ENCODE measurements at regions not wholly inside any gene's neighbourhood (a gene's known extent, or its start where the extent isn't known, plus 50 kb on each side); places are given as distances from the start of the nearest gene placed in this dataset.

DNA sequence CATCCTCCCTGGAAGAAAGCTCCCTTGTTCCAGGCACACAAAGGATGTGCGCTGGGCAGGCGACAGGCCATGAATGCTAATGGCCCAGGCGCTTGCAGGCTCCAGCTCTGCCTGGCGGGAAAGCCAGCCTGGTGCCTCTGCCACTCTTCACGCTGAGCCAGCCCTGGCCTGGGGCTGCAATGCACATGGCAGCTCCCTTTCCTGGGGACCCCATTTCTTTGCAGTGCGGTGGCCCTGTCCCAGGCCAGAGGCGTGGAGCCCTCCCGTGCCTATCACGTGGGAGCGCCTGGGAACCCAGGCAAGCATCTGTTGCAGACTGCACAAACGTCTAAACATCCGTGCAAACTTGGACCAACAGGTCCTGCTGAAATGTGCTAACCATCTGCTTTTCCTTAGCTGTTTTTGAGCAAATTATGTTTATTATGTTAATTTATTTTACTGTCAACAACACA lies 152.1 kb upstream of the LYZL2 start:
- H3K23ac ChIP-seq (ENCODE audit: insufficient read length, low read depth, low read length) = no peak overlapping the region
- Mint-ChIP-seq H3K27me3 (ENCODE audit: low read depth) (peaks cover 53% of the 10 kb centered on the region), H3K4me3 (no peak overlapping the region), H3K36me3 (ENCODE audit: insufficient read depth in 1 of 3, low read depth in 3 of 3) (no peaks in the 10 kb centered on the region), H3K9me3 (peaks cover 5 to 6% of the 10 kb centered on the region in 2 experiments; a peak in 3 of 5 replicates), H3K4me1 (peaks cover 11 to 18% of the 10 kb centered on the region in 2 experiments), H3K27ac (no peak overlapping the region; a peak in 1 of 7 replicates)
- H3K9me3 ChIP-seq (ENCODE audit: control insufficient read depth, low read depth, low read length) = no peaks in the 10 kb centered on the region
- no peak overlapping the region for H4K5ac ChIP-seq (ENCODE audit: insufficient read length, low read depth, low read length)
- H3K56ac ChIP-seq (ENCODE audit: insufficient read length, low read depth, low read length) = no peak overlapping the region
- H2AK5ac ChIP-seq (ENCODE audit: insufficient read length, low read length) = no peak overlapping the region
- no peak overlapping the region for H4K91ac ChIP-seq (ENCODE audit: insufficient read length, low read depth, low read length)
- no peaks in the 10 kb centered on the region for H3K79me2 ChIP-seq (ENCODE audit: insufficient read depth, low read length)
- no peak overlapping the region for H2BK5ac ChIP-seq (ENCODE audit: insufficient read length, low read length)
- no peak overlapping the region for H3K18ac ChIP-seq (ENCODE audit: insufficient read length, low read depth, low read length)
- no peak overlapping the region for H2BK20ac ChIP-seq (ENCODE audit: low read depth, low read length, poor library complexity, severe bottlenecking)
- H3K27me3 ChIP-seq (ENCODE audit: insufficient read depth, low read length) = no peaks in the 10 kb centered on the region; the same call in 1 of the 2 replicates
- H3K4me1 ChIP-seq (ENCODE audit: insufficient read depth, low read length) = no peaks in the 10 kb centered on the region
- no peak overlapping the region for H2AFZ ChIP-seq (ENCODE audit: low read length)
- no peak overlapping the region; the same call in 1 of the 2 replicates for H3K14ac ChIP-seq (ENCODE audit: insufficient read depth, low read length)
- H3K4ac ChIP-seq (ENCODE audit: low read depth, low read length) = no peak overlapping the region
- H3K4me2 ChIP-seq (ENCODE audit: insufficient read depth, insufficient read length, low read length) = no peak overlapping the region
- H3K9ac ChIP-seq (ENCODE audit: extremely low read depth, insufficient read length, low read length) = no peak overlapping the region
- no peak for DNase-seq
- H2BK15ac ChIP-seq (ENCODE audit: low read depth, low read length) = no peak overlapping the region
- H2BK12ac ChIP-seq (ENCODE audit: insufficient read length, low read depth, low read length) = no peak overlapping the region
- H2BK120ac ChIP-seq (ENCODE audit: low read depth, low read length, poor library complexity, severe bottlenecking) = no peak overlapping the region
- no peak overlapping the region for H4K8ac ChIP-seq (replicated peaks; ENCODE audit: insufficient read length, low read depth, low read length)
- no peak for TF ChIP-seq CTCF (conservative IDR thresholded peaks at IDR 0.05)
- no peaks in the 10 kb centered on the region for H4K20me1 ChIP-seq (ENCODE audit: control insufficient read depth, insufficient read depth, insufficient read length)
- H3T11ph ChIP-seq (ENCODE audit: low read length) = no peak overlapping the region
- no peak overlapping the region for H3K27ac ChIP-seq (ENCODE audit: insufficient read length, low read depth, low read length)
- no peaks in the 10 kb centered on the region for H3K79me1 ChIP-seq (ENCODE audit: insufficient read depth, low read depth, low read length, poor library complexity, severe bottlenecking)
- H3K23me2 ChIP-seq (ENCODE audit: insufficient read length, low read depth, low read length, poor library complexity, severe bottlenecking) = peaks cover 3% of the 10 kb centered on the region
- no CpG with 5 or more reads among the region's 12 CpGs for WGBS (ENCODE audit: extremely low coverage, insufficient read length, low lambda C conversion rate)

Measured in H9 (cell line).